ENCODE measurements at regions not wholly inside any gene's neighbourhood (a gene's known extent, or its start where the extent isn't known, plus 50 kb on each side); places are given as distances from the start of the nearest gene placed in this dataset.

DNA sequence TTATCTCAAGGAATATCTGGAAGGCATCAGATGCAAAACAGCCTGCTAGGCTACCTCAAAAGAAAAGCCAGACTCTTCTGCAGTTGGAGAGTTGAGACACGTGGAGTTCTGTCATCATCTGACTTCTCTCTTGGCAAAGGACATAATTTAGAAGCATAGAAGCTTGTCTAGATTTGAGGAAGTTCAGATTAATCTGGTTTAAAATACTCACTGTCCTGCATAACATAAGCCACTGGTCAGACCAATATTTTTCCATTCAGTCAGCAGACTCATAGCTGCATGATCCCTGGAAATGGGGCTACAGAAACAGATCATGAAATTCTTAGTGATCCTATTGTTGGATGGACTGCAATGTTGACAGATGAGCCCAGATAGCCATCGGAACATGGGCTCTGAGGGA is 349.0 kb downstream of the TXNL1 start:
- TF ChIP-seq, protein P1, sequence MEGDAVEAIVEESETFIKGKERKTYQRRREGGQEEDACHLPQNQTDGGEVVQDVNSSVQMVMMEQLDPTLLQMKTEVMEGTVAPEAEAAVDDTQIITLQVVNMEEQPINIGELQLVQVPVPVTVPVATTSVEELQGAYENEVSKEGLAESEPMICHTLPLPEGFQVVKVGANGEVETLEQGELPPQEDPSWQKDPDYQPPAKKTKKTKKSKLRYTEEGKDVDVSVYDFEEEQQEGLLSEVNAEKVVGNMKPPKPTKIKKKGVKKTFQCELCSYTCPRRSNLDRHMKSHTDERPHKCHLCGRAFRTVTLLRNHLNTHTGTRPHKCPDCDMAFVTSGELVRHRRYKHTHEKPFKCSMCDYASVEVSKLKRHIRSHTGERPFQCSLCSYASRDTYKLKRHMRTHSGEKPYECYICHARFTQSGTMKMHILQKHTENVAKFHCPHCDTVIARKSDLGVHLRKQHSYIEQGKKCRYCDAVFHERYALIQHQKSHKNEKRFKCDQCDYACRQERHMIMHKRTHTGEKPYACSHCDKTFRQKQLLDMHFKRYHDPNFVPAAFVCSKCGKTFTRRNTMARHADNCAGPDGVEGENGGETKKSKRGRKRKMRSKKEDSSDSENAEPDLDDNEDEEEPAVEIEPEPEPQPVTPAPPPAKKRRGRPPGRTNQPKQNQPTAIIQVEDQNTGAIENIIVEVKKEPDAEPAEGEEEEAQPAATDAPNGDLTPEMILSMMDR (IDR thresholded peaks at IDR 0.05): no peak
- TF ChIP-seq EP300 (IDR thresholded peaks at IDR 0.05) (no peak), POLR2A (IDR thresholded peaks at IDR 0.05) (no peak)

Data from ovary (tissue), 3 donors.